SK-N-MC (cell line): ENCODE measurements at regions not wholly inside any gene's neighbourhood (a gene's known extent, or its start where the extent isn't known, plus 50 kb on each side); places are given as distances from the start of the nearest gene placed in this dataset.

Experiments
- EZH2 ChIP-seq: fragments of 200-600 bp; sonication (generic); IDR thresholded peaks from one replicate; pipeline ENCODE4 v1.6.1; 2017; ENCODE audit warnings: antibody characterized with exemption
- POLR2AphosphoS5 ChIP-seq: IDR thresholded peaks from 2 replicates; pipeline ENCODE4 v1.6.1; 2012; ENCODE audit warnings: mild to moderate bottlenecking, low read depth, low read length, borderline replicate concordance

DNA sequence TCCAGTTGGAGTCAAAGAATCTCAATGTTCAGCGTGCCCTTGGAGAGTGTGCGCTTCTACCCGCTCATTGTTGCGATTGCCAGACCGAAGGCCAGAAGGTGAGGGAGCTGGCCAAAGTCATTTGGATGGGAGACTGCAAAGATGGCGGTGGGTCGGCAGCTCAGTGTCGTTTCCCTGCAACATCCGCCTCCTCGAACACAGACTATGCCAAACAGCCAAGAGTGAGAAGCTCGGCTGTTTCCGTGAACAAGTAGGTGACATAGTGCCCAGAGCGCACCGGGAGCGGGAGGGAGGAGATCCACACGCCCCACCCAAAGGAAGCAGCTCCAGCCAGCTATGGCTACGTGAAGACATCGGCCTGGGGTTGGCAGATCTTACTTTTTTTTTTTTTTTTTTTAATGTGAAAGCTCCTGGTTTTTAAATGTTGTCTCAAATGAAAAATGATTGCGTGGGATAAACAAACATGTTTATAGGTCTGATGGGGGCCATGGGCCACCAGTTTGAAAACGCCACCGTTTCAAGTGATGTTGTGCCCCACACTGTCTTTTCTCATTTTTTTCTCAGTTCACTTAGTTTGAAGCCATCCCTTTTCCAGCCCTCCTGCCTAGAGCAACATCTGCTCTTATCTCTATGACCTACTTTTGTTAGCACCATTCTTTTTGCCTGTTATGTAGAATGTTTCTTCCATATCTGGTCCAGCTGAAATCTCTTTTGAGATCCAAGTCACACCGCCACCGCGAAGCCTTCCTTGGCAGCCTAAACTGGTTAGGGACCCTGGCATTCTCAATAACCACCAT, 682.4 kb downstream of the RNF144A start:
- no peak for TF ChIP-seq POLR2AphosphoS5
- TF ChIP-seq EZH2, result no peak
